SK-N-SH treated with all-trans-retinoic acid at 6 μM for 48 hours (cell line): ENCODE measurements at regions not wholly inside any gene's neighbourhood (a gene's known extent, or its start where the extent isn't known, plus 50 kb on each side); places are given as distances from the start of the nearest gene placed in this dataset.

Experiments
- ATAC-seq: fragments of 200-7000 bp; cut with Tn5 transposase; 3 replicates; pipeline ENCODE4 v1.9.1; 2020; ENCODE audit warnings: mild to moderate bottlenecking, moderate library complexity
- ARNTL ChIP-seq: fragments of 450-650 bp; formaldehyde crosslinking; IDR thresholded peaks from 2 replicates; pipeline ENCODE4 v1.5.0; 2020; ENCODE audit warnings: low read depth, mild to moderate bottlenecking, moderate library complexity, borderline replicate concordance
- CSDC2 ChIP-seq: fragments of 250-450 bp; sonication (Bioruptor Pico); IDR thresholded peaks from 2 replicates; pipeline ENCODE4 v1.5.0; 2020; ENCODE audit warnings: mild to moderate bottlenecking, moderate library complexity
- ESRRG ChIP-seq: fragments of 250-450 bp; sonication (Bioruptor Pico); IDR thresholded peaks from 2 replicates; pipeline ENCODE4 v1.6.1; 2021; ENCODE audit warnings: mild to moderate bottlenecking
- GLIS3 ChIP-seq: fragments of 250-450 bp; sonication (Bioruptor Pico); IDR thresholded peaks from 2 replicates; pipeline ENCODE4 v1.5.0; 2020; ENCODE audit warnings: mild to moderate bottlenecking, moderate library complexity
- ISL1 ChIP-seq: fragments of 250-450 bp; sonication (Bioruptor Pico); IDR thresholded peaks from 2 replicates; pipeline ENCODE4 v2.1.2; 2022; ENCODE audit warnings: mild to moderate bottlenecking, moderate library complexity
- OSR1 ChIP-seq: fragments of 250-450 bp; sonication (Bioruptor Pico); IDR thresholded peaks from 2 replicates; pipeline ENCODE4 v1.8.0; 2022; ENCODE audit warnings: moderate library complexity, mild to moderate bottlenecking, inconsistent platforms
- PPARA ChIP-seq: fragments of 250-450 bp; sonication (Bioruptor Pico); IDR thresholded peaks from 2 replicates; pipeline ENCODE4 v1.5.0; 2020; ENCODE audit warnings: mild to moderate bottlenecking, borderline replicate concordance
- RARB ChIP-seq: fragments of 250-450 bp; sonication (Bioruptor Pico); IDR thresholded peaks from 2 replicates; pipeline ENCODE4 v1.8.0; 2021; ENCODE audit warnings: mild to moderate bottlenecking, moderate library complexity
- SNAI2 ChIP-seq: fragments of 250-450 bp; sonication (Bioruptor Pico); IDR thresholded peaks from 2 replicates; pipeline ENCODE4 v1.5.0; 2020; ENCODE audit warnings: mild to moderate bottlenecking, moderate library complexity
- TCF4 ChIP-seq: fragments of 250-450 bp; sonication (Bioruptor Pico); IDR thresholded peaks from 2 replicates; pipeline ENCODE4 v1.8.0; 2021; ENCODE audit warnings: mild to moderate bottlenecking, moderate library complexity, borderline replicate concordance
- TOX ChIP-seq: fragments of 250-450 bp; sonication (Bioruptor Pico); IDR thresholded peaks from 2 replicates; pipeline ENCODE4 v1.8.0; 2021; ENCODE audit warnings: mild to moderate bottlenecking, moderate library complexity, borderline replicate concordance
- TSHZ2 ChIP-seq: fragments of 250-450 bp; sonication (Bioruptor Pico); IDR thresholded peaks from 2 replicates; pipeline ENCODE4 v1.5.0; 2020; ENCODE audit warnings: mild to moderate bottlenecking, moderate library complexity
- ZC3H10 ChIP-seq: fragments of 250-450 bp; sonication (Bioruptor Pico); IDR thresholded peaks from 2 replicates; pipeline ENCODE4 v1.5.1; 2021; ENCODE audit warnings: mild to moderate bottlenecking, moderate library complexity
- ZNF70 ChIP-seq: fragments of 450-650 bp; formaldehyde crosslinking; IDR thresholded peaks from 2 replicates; pipeline ENCODE4 v1.5.0; 2020; ENCODE audit warnings: mild to moderate bottlenecking, moderate library complexity
- ZNF8 ChIP-seq: fragments of 450-650 bp; formaldehyde crosslinking; IDR thresholded peaks from 2 replicates; pipeline ENCODE4 v1.5.0; 2020; ENCODE audit warnings: mild to moderate bottlenecking, moderate library complexity
- TF ChIP-seq, protein P1 (sequence below): fragments of 250-450 bp; sonication (Bioruptor Pico); IDR thresholded peaks from 2 replicates; pipeline ENCODE4 v1.8.0; 2021; ENCODE audit warnings: low read depth, mild to moderate bottlenecking, moderate library complexity, borderline replicate concordance
- TF ChIP-seq, protein P2 (sequence below): fragments of 250-450 bp; sonication (Bioruptor Pico); IDR thresholded peaks from 2 replicates; pipeline ENCODE4 v1.5.1; 2021; ENCODE audit warnings: mild to moderate bottlenecking, moderate library complexity
- TF ChIP-seq, protein P3 (sequence below): fragments of 250-450 bp; sonication (Bioruptor Pico); IDR thresholded peaks from 2 replicates; pipeline ENCODE4 v1.8.0; 2020; ENCODE audit warnings: mild to moderate bottlenecking, moderate library complexity, borderline replicate concordance
- TF ChIP-seq, protein P4 (sequence below): fragments of 250-450 bp; sonication (Bioruptor Pico); IDR thresholded peaks from 2 replicates; pipeline ENCODE4 v1.5.1; 2020; ENCODE audit warnings: low read depth, mild to moderate bottlenecking, moderate library complexity

DNA sequence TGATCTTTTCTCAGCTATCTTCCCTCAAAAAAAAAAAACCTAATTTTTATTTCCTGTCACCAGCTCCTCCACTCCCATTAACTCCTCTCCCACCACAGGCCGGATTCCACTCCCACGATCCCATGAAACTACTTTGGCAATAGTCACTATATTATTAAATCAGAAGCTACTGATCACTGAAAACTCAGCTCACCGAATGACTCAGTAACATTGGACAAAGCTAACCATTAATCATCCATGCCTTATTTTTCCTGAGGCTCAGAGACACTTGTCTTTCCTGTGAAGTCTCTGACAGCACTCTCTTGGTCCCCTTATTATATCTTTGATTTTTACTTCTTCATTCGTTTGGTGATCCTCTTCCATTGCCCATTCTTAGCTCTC is 260.2 kb downstream of the CGGBP1 start:
- no peak for ATAC-seq
- no peak for TF ChIP-seq GLIS3 (CRISPR knock-in tag)
- TF ChIP-seq, protein P1, sequence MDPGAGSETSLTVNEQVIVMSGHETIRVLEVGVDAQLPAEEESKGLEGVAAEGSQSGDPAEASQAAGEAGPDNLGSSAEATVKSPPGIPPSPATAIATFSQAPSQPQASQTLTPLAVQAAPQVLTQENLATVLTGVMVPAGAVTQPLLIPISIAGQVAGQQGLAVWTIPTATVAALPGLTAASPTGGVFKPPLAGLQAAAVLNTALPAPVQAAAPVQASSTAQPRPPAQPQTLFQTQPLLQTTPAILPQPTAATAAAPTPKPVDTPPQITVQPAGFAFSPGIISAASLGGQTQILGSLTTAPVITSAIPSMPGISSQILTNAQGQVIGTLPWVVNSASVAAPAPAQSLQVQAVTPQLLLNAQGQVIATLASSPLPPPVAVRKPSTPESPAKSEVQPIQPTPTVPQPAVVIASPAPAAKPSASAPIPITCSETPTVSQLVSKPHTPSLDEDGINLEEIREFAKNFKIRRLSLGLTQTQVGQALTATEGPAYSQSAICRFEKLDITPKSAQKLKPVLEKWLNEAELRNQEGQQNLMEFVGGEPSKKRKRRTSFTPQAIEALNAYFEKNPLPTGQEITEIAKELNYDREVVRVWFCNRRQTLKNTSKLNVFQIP, result no peak
- TF ChIP-seq, protein P2, sequence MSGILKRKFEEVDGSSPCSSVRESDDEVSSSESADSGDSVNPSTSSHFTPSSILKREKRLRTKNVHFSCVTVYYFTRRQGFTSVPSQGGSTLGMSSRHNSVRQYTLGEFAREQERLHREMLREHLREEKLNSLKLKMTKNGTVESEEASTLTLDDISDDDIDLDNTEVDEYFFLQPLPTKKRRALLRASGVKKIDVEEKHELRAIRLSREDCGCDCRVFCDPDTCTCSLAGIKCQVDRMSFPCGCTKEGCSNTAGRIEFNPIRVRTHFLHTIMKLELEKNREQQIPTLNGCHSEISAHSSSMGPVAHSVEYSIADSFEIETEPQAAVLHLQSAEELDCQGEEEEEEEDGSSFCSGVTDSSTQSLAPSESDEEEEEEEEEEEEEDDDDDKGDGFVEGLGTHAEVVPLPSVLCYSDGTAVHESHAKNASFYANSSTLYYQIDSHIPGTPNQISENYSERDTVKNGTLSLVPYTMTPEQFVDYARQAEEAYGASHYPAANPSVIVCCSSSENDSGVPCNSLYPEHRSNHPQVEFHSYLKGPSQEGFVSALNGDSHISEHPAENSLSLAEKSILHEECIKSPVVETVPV (CRISPR knock-in tag), result no peak
- TF ChIP-seq ARNTL (CRISPR knock-in tag), result no peak
- TF ChIP-seq TCF4, result no peak

DNA sequence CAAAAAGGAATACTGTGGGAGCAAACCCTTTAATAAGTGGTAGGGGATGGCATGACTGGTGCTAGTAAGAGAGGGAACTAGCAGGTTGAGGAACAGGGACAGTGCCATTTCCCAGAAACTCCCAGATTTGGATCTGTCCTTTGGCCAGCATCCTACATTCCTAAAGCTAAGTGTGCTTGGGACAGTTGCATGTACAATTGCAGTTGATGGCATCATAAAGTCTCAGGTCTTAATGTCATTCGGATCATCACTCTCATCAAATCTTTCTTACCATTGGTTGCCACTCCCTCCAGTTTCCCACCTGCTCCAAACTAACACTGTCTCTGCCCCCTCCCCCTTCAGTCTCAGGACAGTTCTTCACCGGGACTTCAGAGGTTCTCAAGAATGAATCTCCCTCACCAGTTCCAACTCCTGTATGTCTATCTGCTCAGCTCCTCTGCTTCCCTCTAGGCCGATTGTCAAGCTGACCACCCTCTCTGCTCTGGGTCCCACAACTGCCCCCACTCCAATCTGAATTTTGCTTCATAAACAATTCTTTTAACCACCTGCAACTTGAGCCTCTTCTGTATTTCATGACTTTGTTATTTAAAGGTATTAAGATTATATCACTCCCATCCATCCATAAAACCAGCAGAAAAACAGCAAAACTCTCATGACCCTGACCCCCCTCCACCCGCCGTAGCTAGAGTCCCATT is 260.8 kb downstream of the CGGBP1 start:
- ATAC-seq, result no peak
- no peak for TF ChIP-seq ZC3H10 (CRISPR knock-in tag)
- TF ChIP-seq ARNTL (CRISPR knock-in tag), result no peak
- no peak for TF ChIP-seq TSHZ2 (CRISPR knock-in tag)
- no peak for TF ChIP-seq SNAI2 (CRISPR knock-in tag)
- no peak for TF ChIP-seq GLIS3 (CRISPR knock-in tag)
- TF ChIP-seq OSR1 (CRISPR knock-in tag), result no peak
- TF ChIP-seq RARB (CRISPR knock-in tag), result no peak
- no peak for TF ChIP-seq ESRRG (CRISPR knock-in tag)
- no peak for TF ChIP-seq ZNF8 (CRISPR knock-in tag)
- TF ChIP-seq CSDC2 (CRISPR knock-in tag), result no peak
- TF ChIP-seq, protein P3, sequence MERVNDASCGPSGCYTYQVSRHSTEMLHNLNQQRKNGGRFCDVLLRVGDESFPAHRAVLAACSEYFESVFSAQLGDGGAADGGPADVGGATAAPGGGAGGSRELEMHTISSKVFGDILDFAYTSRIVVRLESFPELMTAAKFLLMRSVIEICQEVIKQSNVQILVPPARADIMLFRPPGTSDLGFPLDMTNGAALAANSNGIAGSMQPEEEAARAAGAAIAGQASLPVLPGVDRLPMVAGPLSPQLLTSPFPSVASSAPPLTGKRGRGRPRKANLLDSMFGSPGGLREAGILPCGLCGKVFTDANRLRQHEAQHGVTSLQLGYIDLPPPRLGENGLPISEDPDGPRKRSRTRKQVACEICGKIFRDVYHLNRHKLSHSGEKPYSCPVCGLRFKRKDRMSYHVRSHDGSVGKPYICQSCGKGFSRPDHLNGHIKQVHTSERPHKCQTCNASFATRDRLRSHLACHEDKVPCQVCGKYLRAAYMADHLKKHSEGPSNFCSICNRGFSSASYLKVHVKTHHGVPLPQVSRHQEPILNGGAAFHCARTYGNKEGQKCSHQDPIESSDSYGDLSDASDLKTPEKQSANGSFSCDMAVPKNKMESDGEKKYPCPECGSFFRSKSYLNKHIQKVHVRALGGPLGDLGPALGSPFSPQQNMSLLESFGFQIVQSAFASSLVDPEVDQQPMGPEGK (CRISPR knock-in tag), result no peak
- TF ChIP-seq ISL1, result no peak
- TF ChIP-seq PPARA (CRISPR knock-in tag), result no peak
- TF ChIP-seq, protein P4, sequence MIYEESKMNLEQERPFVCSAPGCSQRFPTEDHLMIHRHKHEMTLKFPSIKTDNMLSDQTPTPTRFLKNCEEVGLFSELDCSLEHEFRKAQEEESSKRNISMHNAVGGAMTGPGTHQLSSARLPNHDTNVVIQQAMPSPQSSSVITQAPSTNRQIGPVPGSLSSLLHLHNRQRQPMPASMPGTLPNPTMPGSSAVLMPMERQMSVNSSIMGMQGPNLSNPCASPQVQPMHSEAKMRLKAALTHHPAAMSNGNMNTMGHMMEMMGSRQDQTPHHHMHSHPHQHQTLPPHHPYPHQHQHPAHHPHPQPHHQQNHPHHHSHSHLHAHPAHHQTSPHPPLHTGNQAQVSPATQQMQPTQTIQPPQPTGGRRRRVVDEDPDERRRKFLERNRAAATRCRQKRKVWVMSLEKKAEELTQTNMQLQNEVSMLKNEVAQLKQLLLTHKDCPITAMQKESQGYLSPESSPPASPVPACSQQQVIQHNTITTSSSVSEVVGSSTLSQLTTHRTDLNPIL (CRISPR knock-in tag), result no peak
- no peak for TF ChIP-seq TOX
- no peak for TF ChIP-seq ZNF70 (CRISPR knock-in tag)

GRCh38 chr3:87796843-87797185 is 262.0 kb downstream of the CGGBP1 start:
- TF ChIP-seq ZNF70 (CRISPR knock-in tag) (no peak), ISL1 (no peak)
- no peak for ATAC-seq

GRCh38 chr3:87796137-87796842 is 262.5 kb downstream of the CGGBP1 start:
- TF ChIP-seq ZNF8 (CRISPR knock-in tag) (no peak), ISL1 (no peak), OSR1 (CRISPR knock-in tag) (no peak)
- TF ChIP-seq, protein P1, result no peak
- no peak for ATAC-seq
